ENCODE measurements at regions not wholly inside any gene's neighbourhood (a gene's known extent, or its start where the extent isn't known, plus 50 kb on each side); places are given as distances from the start of the nearest gene placed in this dataset.
"Not testable (repeated sequence)": the region's sequence is repeated elsewhere in the genome, so short reads cannot be mapped to it uniquely, and the experiment has no call there.

GRCh38 chr11:129733981-129734380 is 81.7 kb upstream of the TMEM45B start:
- DNase-seq = no peak

- no peak for DNase-seq
Observed at GRCh38 chr11:129734654-129735053, 81.0 kb upstream of the TMEM45B start.

GRCh38 chr11:129737831-129738230 is 77.8 kb upstream of the TMEM45B start:
- DNase-seq = no peak

- DNase-seq = no peak
Observed at GRCh38 chr11:129738242-129738641, 77.4 kb upstream of the TMEM45B start.

GRCh38 chr11:129739339-129739738 is 76.3 kb upstream of the TMEM45B start:
- no peak for DNase-seq

GRCh38 chr11:129740125-129740719 is 75.4 kb upstream of the TMEM45B start:
- no peak for DNase-seq

- DNase-seq = no peak
Observed at GRCh38 chr11:129743112-129743815, 72.4 kb upstream of the TMEM45B start.

GRCh38 chr11:129747071-129747470 is 68.6 kb upstream of the TMEM45B start:
- DNase-seq = peak; percentile 2

GRCh38 chr11:129749141-129749540 is 66.5 kb upstream of the TMEM45B start:
- no peak for DNase-seq

GRCh38 chr11:129750343-129751292 is 65.0 kb upstream of the TMEM45B start:
- peak; percentile 60 for DNase-seq

GRCh38 chr11:129751511-129751910 is 64.1 kb upstream of the TMEM45B start:
- no peak for DNase-seq

- not testable (repeated sequence) for DNase-seq
Observed at GRCh38 chr11:129763569-129763968, 52.1 kb upstream of the TMEM45B start.

GRCh38 chr11:129764204-129764603 is 51.4 kb upstream of the TMEM45B start:
- DNase-seq = not testable (repeated sequence)

Data from fibroblast of skin of right biceps (primary cell).